GM12891 (cell line): ENCODE measurements at regions not wholly inside any gene's neighbourhood (a gene's known extent, or its start where the extent isn't known, plus 50 kb on each side); places are given as distances from the start of the nearest gene placed in this dataset.

Source experiments
- POLR2A ChIP-seq: IDR thresholded peaks from 2 replicates; pipeline ENCODE4 v1.6.1; 2011; ENCODE audit warnings: low read depth, low read length, control low read depth
- TAF1 ChIP-seq: IDR thresholded peaks from 2 replicates; pipeline ENCODE4 v1.6.1; 2011; ENCODE audit warnings: low read depth, low read length, control low read depth

- TF ChIP-seq POLR2A (no peak), TAF1 (no peak)
These were observed 216.0 kb upstream of the PTGFR start for GRCh38 chr1:78274814-78275213.
